A673 (cell line): ENCODE measurements at regions not wholly inside any gene's neighbourhood (a gene's known extent, or its start where the extent isn't known, plus 50 kb on each side); places are given as distances from the start of the nearest gene placed in this dataset.

Source experiments
- EZH2 ChIP-seq: fragments of 200-600 bp; sonication (generic); IDR thresholded peaks from 2 replicates; pipeline ENCODE4 v1.6.1; 2017; ENCODE audit warnings: borderline replicate concordance, low read depth, mild to moderate bottlenecking, mixed read lengths, antibody characterized with exemption, low read length; ENCODE audit not compliant: poor library complexity, severe bottlenecking
- TF ChIP-seq, protein P1 (sequence below): fragments of 300-800, 200-600 bp; sonication (generic); conservative IDR thresholded peaks from 2 replicates; pipeline ENCODE4 v1.5.1; 2017; ENCODE audit warnings: low read depth, mild to moderate bottlenecking, antibody characterized with exemption, low read length, moderate library complexity, mixed read lengths

DNA sequence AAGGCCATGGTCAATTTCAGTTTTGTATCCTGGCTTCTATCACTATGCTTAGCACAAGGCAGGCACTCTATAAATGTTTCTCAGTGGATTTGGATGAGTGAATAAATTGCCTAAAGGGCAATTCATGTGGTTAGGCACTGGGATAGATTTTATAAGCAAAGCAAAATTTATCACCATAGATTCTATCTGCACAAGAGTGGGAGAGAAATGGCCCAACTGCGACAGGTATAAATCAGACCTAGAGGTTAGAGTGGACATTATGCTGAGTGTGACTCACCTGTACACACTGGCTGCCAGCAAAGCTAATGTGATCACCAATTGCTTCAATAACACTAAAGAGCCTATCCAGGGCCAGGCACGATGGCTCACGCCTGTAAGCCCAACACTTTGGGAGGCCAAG lies 514.0 kb downstream of the BUD13 start:
- TF ChIP-seq, protein P1, sequence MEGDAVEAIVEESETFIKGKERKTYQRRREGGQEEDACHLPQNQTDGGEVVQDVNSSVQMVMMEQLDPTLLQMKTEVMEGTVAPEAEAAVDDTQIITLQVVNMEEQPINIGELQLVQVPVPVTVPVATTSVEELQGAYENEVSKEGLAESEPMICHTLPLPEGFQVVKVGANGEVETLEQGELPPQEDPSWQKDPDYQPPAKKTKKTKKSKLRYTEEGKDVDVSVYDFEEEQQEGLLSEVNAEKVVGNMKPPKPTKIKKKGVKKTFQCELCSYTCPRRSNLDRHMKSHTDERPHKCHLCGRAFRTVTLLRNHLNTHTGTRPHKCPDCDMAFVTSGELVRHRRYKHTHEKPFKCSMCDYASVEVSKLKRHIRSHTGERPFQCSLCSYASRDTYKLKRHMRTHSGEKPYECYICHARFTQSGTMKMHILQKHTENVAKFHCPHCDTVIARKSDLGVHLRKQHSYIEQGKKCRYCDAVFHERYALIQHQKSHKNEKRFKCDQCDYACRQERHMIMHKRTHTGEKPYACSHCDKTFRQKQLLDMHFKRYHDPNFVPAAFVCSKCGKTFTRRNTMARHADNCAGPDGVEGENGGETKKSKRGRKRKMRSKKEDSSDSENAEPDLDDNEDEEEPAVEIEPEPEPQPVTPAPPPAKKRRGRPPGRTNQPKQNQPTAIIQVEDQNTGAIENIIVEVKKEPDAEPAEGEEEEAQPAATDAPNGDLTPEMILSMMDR, result no peak
- no peak for TF ChIP-seq EZH2
